ENCODE measurements at regions not wholly inside any gene's neighbourhood (a gene's known extent, or its start where the extent isn't known, plus 50 kb on each side); places are given as distances from the start of the nearest gene placed in this dataset.
"Not testable (repeated sequence)": the region's sequence is repeated elsewhere in the genome, so short reads cannot be mapped to it uniquely, and the experiment has no call there.

- POLR2A ChIA-PET: no interaction called here
- no peak for DNase-seq (ENCODE audit: extremely low spot score)
- CTCF ChIA-PET: no interaction called here
- TF ChIP-seq L3MBTL2 (conservative IDR thresholded peaks at IDR 0.05) (no peak), ZNF384 (IDR thresholded peaks at IDR 0.05) (no peak), LEF1 (IDR thresholded peaks at IDR 0.05; ENCODE audit: borderline replicate concordance) (no peak), SUZ12 (IDR thresholded peaks at IDR 0.05) (no peak), PKNOX1 (IDR thresholded peaks at IDR 0.05) (no peak), HDGF (IDR thresholded peaks at IDR 0.05; ENCODE audit: borderline replicate concordance) (no peak), SP1 (IDR thresholded peaks at IDR 0.05) (no peak), NFRKB (IDR thresholded peaks at IDR 0.05) (no peak), BHLHE40 (IDR thresholded peaks at IDR 0.05; ENCODE audit: borderline replicate concordance) (no peak), ELF4 (IDR thresholded peaks at IDR 0.05) (no peak), FOXM1 (IDR thresholded peaks at IDR 0.05; ENCODE audit: borderline replicate concordance) (no peak), CTBP1 (IDR thresholded peaks at IDR 0.05; ENCODE audit: borderline replicate concordance) (no peak), FOXK2 (IDR thresholded peaks at IDR 0.05) (no peak), TARDBP (IDR thresholded peaks at IDR 0.05) (no peak), FOXA1 (IDR thresholded peaks at IDR 0.05) (no peak)
These were observed 510.0 kb downstream of the TNS3 start for GRCh38 chr7:47071866-47072265.

DNA sequence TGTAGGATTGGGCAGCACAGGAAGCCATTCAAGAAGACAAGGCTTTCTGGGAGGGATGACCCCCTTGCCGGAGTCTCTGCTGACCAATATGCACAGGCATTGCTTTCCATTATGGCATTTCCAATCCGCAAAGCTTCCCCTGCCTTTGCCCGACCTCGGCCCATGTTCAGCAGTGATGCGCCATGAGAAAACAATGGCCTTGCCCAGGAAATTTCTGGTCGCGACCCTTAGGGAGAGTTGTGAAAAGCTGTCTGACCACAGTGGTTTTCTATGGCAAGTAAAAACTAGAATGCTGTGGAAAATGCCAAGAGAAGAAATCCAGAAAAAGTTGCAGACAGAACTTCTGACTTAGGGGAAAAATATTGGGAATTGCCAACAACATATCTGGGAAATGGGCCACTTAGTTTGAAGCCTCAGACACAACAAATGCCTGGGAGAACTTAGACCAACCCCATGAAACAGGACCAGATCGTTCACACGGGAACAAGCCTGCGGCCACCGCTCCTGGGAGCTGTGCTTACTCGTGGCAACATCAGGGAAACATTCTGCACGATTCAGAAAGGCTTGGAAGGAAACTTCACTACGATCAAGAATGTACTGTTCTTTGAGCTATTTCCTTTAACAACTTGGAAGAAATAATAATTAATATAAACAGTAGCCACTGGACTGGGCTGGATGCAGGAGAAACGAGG, 512.4 kb downstream of the TNS3 start:
- CTCF ChIA-PET: interaction anchor here (0.6 to 0.7 kb wide), 2 partner anchors 12 to 1099 kb away, joined by 3 read pairs; no protein-coding TSS in a partner anchor
- POLR2A ChIA-PET: no interaction called here
- TF ChIP-seq CTBP1 (IDR thresholded peaks at IDR 0.05; ENCODE audit: borderline replicate concordance) (no peak), SP1 (IDR thresholded peaks at IDR 0.05) (no peak), FOXM1 (IDR thresholded peaks at IDR 0.05; ENCODE audit: borderline replicate concordance) (no peak), ZNF384 (IDR thresholded peaks at IDR 0.05) (no peak), NFRKB (IDR thresholded peaks at IDR 0.05) (no peak), HDGF (IDR thresholded peaks at IDR 0.05; ENCODE audit: borderline replicate concordance) (no peak), L3MBTL2 (conservative IDR thresholded peaks at IDR 0.05) (no peak), TARDBP (IDR thresholded peaks at IDR 0.05) (no peak), LEF1 (IDR thresholded peaks at IDR 0.05; ENCODE audit: borderline replicate concordance) (no peak), FOXK2 (IDR thresholded peaks at IDR 0.05) (no peak), FOXA1 (IDR thresholded peaks at IDR 0.05) (no peak), PKNOX1 (IDR thresholded peaks at IDR 0.05) (no peak), BHLHE40 (IDR thresholded peaks at IDR 0.05; ENCODE audit: borderline replicate concordance) (no peak), ELF4 (IDR thresholded peaks at IDR 0.05) (no peak), SUZ12 (IDR thresholded peaks at IDR 0.05) (no peak), ARNT (IDR thresholded peaks at IDR 0.05) (no peak)
- DNase-seq (ENCODE audit: extremely low spot score): no peak

- no peak for TF ChIP-seq FOXM1 (IDR thresholded peaks at IDR 0.05; ENCODE audit: borderline replicate concordance)
- TF ChIP-seq ZNF384 (IDR thresholded peaks at IDR 0.05): no peak
- no peak for TF ChIP-seq TARDBP (IDR thresholded peaks at IDR 0.05)
- no peak for DNase-seq (ENCODE audit: extremely low spot score)
- POLR2A ChIA-PET: no interaction called here
- CTCF ChIA-PET: no interaction called here
These were observed 514.8 kb downstream of the TNS3 start for GRCh38 chr7:47066976-47067614.

- TF ChIP-seq FOXM1 (IDR thresholded peaks at IDR 0.05; ENCODE audit: borderline replicate concordance) (no peak), CTBP1 (IDR thresholded peaks at IDR 0.05; ENCODE audit: borderline replicate concordance) (no peak), TARDBP (IDR thresholded peaks at IDR 0.05) (no peak), ARNT (IDR thresholded peaks at IDR 0.05) (no peak), PKNOX1 (IDR thresholded peaks at IDR 0.05) (no peak), SUZ12 (IDR thresholded peaks at IDR 0.05) (no peak), ELF4 (IDR thresholded peaks at IDR 0.05) (no peak), BHLHE40 (IDR thresholded peaks at IDR 0.05; ENCODE audit: borderline replicate concordance) (no peak), SP1 (IDR thresholded peaks at IDR 0.05) (no peak), NFRKB (IDR thresholded peaks at IDR 0.05) (no peak), LEF1 (IDR thresholded peaks at IDR 0.05; ENCODE audit: borderline replicate concordance) (no peak), HDGF (IDR thresholded peaks at IDR 0.05; ENCODE audit: borderline replicate concordance) (no peak), FOXK2 (IDR thresholded peaks at IDR 0.05) (no peak), ZNF384 (IDR thresholded peaks at IDR 0.05) (no peak)
- no peak for DNase-seq (ENCODE audit: extremely low spot score)
- CTCF ChIA-PET: no interaction called here
- POLR2A ChIA-PET: no interaction called here
These were observed 525.2 kb downstream of the TNS3 start for GRCh38 chr7:47056731-47057130.

DNA sequence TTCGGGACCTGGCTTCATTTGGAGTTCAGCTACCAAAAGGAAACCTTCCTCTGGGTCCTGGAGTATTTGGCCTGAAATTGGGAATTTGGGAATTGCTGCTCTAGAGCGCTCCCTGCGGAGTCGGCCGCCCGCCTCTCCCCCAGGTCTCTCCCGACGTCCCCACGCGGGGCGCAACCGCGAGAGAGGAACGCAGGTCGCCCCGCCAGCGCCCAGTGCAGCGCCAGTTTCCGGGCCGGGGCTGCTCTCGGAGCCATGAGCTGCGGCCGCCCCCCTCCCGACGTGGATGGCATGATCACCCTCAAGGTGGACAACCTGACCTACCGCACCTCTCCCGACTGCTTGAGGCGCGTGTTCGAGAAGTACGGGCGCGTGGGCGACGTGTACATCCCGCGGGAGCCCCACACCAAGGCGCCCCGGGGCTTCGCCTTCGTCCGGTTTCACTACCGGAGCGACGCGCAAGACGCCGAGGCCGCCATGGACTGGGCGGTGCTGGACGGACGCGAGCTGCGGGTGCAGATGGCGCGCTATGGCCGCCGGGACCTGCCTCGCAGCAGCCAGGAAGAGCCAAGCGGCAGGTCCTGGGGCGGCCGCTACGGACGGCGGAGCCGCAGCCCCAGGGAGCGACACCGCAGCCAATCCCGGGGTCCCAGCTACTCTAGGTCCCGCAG, 529.2 kb downstream of the TNS3 start:
- DNase-seq (ENCODE audit: extremely low spot score); CTCF ChIA-PET; POLR2A ChIA-PET: not testable (repeated sequence)

- ChIA-PET CTCF (no interaction called here), POLR2A (no interaction called here)
- no peak for DNase-seq (ENCODE audit: extremely low spot score)
- TF ChIP-seq L3MBTL2 (conservative IDR thresholded peaks at IDR 0.05) (no peak), BHLHE40 (IDR thresholded peaks at IDR 0.05; ENCODE audit: borderline replicate concordance) (no peak), FOXK2 (IDR thresholded peaks at IDR 0.05) (no peak), NFRKB (IDR thresholded peaks at IDR 0.05) (no peak), ARNT (IDR thresholded peaks at IDR 0.05) (no peak)
These were observed 532.6 kb downstream of the TNS3 start for GRCh38 chr7:47049234-47049774.

Measured in HEK293T (cell line).